ENCODE measurements at regions not wholly inside any gene's neighbourhood (a gene's known extent, or its start where the extent isn't known, plus 50 kb on each side); places are given as distances from the start of the nearest gene placed in this dataset.
"Not testable (repeated sequence)": the region's sequence is repeated elsewhere in the genome, so short reads cannot be mapped to it uniquely, and the experiment has no call there.

- not testable (repeated sequence) for TF ChIP-seq CTCF, POLR2A (IDR thresholded peaks at IDR 0.05)
These were observed 80.6 kb upstream of the THOC3 start for GRCh38 chr5:176048671-176049070.

All from Peyer's patch (tissue), 4 donors.